Stimulated activated CD4-positive, alpha-beta T cell treated with anti-CD3 and anti-CD28 coated beads, Interleukin-4, amount 100 ng/mL, for 48 hours (primary cell): ENCODE measurements at regions not wholly inside any gene's neighbourhood (a gene's known extent, or its start where the extent isn't known, plus 50 kb on each side); places are given as distances from the start of the nearest gene placed in this dataset.

Experiments
- DNase-seq, 2 donors: peaks; one replicate each; pipeline ENCODE4 v3.0.0-alpha.2; 2020; ENCODE audit warnings: low read depth in 2 of 2

- DNase-seq, result no peak
These were observed 332.0 kb upstream of the SLCO3A1 start for GRCh38 chr15:91521548-91521947.

GRCh38 chr15:91521996-91522395 is 331.5 kb upstream of the SLCO3A1 start:
- no peak for DNase-seq

GRCh38 chr15:91522605-91523332 is 330.7 kb upstream of the SLCO3A1 start:
- DNase-seq, result no peak

GRCh38 chr15:91523596-91523995 is 329.9 kb upstream of the SLCO3A1 start:
- DNase-seq, result no peak

- DNase-seq, result no peak
These were observed 329.0 kb upstream of the SLCO3A1 start for GRCh38 chr15:91524534-91524933.

DNA sequence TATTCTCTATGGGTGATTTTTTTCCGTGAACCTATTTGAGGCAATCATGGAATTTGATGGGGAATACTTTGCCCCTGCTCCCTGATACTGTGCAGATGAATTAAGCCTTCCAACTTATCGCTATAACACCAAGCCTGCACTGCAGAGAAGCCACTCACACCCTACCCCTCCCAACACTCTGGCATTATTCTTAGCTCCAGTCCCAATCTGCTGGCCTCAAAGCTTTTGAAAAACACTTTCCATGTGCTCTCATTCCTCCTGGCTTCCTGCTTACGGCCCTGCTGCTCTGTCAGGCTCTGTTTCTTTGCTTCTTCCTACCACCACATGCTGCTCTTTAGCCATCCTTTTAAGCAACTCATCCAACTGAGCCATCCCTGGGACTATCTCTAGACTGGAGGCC is 327.8 kb upstream of the SLCO3A1 start:
- no peak for DNase-seq

DNA sequence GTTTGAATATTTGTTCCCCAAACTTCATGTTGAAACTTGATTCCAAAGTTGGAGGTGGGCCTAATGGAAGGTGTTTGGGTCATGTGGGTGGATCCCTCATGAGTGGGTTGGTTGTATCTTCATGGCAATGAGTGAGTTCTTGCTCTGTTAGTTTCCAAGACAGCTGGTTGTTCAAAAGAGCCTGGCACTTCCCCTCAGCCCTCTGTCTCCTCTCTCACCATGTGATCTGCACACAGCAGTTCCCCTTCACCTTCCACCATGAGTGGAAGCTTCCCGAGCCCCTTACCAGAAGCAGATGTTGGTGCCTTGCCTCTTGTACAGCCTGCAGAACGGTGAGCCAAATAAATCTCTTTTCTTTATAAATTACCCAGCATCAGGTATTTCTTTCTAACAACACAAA is 327.1 kb upstream of the SLCO3A1 start:
- no peak for DNase-seq

DNA sequence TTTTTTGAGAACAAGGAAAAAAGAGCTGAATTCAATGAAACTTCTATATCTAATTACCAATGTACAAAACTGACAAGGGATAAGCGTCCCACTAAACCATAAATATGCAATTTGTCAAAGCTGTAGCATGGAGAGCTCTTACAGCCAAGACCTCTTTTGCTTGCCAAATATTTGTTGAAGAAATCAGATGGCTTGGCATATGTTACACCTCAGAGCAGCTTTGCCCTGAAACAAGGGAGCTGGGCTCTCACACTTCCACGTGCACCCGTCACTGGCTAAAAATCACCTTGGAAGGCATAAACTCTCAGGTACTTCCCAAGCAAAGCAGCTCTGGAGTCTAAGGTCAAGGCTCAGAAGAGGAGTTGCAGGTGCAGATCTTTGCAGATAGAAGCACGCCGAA is 324.7 kb upstream of the SLCO3A1 start:
- no peak for DNase-seq

DNA sequence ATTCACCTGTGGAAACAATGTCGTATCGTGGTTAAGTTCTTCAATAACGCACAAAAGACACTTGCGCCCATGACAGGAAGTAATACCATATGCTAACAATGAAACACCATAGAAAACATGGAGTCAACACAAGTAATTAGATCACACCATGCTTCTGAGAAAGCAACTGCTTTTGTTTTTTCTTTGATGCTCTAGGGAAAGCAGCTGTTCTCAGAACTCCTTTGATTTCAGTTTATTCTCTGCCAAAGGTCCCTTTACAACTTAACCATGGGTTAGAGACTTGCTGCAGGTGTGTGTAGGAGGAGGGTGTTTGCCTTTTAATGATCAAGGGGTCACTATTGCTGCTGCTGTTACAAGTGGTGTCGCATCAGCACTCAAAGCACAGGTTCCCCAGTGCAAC is 324.0 kb upstream of the SLCO3A1 start:
- no peak for DNase-seq

- no peak for DNase-seq
These were observed 323.2 kb upstream of the SLCO3A1 start for GRCh38 chr15:91530279-91530678.

GRCh38 chr15:91530956-91531582 is 322.4 kb upstream of the SLCO3A1 start:
- DNase-seq, result no peak

GRCh38 chr15:91534235-91534634 is 319.3 kb upstream of the SLCO3A1 start:
- no peak for DNase-seq

- no peak for DNase-seq
These were observed 318.5 kb upstream of the SLCO3A1 start for GRCh38 chr15:91534976-91535375.

GRCh38 chr15:91535856-91536500 is 317.5 kb upstream of the SLCO3A1 start:
- DNase-seq, result no peak

DNA sequence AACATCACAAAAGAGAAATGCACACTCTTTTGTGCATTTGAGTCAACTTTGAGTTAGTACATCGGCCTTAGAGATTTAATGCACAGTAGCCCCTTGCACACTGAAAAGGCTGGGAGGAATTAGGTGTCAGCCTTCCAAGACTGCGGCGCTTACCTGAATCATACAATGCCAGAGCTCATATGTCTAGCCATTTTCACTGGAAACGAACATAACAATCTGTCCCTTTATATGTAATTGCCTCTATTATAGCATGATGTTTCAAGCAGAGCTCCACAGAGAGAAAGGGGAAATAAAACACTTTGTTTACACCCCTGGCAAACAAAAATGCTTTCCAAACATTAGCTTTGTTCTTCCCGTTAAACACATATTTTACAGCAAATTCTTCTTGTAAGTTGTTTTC is 315.7 kb upstream of the SLCO3A1 start:
- DNase-seq, result no peak

DNA sequence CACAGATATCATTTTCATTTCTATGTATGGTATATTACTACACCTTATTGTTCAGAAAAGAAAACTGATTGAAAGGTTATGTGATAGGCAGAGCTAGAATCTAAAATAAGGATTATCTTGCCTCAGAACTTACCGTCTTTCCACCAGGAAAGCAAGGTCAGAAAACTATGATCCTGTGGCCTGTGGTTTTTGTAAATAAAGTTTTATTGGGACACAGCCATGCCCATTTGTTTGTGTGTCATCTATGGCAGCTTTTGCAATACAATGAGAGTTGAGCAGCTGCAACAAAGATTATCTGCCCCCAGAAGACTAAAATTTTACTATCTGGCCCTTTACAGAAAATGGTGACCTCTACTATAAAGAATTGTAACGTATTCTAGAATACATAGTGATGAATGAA is 314.7 kb upstream of the SLCO3A1 start:
- DNase-seq, result no peak

- DNase-seq, result no peak
These were observed 312.2 kb upstream of the SLCO3A1 start for GRCh38 chr15:91541286-91541685.

DNA sequence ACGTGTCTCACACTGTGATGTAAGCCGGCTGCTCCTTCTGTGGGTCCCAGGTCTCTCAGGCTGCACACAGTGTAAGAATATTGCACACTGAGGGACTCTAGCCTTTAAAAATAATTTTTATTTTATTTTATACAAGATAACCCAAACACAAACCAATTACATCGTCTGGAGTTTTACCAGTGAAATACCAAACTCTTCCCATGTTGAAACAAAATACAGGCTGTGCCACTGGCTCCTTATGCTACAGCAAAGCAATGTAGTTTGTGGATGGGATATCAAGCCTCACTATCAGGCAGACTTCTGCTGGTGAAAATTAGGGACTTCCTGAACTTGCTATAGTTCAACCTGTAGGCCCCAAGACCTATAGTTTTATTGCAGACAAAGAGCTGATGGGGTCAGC is 311.3 kb upstream of the SLCO3A1 start:
- no peak for DNase-seq

DNA sequence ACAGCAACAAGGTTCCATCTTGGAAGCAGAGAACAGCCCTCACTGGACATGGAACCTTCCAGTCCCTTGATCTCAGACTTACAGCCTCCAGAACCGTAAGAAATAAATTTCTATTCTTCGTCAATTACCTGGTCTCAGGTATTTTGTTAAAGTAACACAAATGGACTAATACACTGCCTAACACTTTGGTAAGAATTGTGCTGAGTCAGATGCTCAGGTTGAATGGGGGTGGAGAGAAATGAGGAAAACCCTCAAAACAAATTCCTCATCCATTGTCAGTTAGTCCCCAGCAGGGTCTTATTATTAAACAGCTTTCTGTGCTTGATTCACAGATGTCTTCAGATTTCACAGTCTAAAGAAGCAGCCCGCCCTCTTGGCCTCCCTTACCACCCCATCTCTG is 306.2 kb upstream of the SLCO3A1 start:
- DNase-seq, result no peak

- no peak for DNase-seq
These were observed 305.0 kb upstream of the SLCO3A1 start for GRCh38 chr15:91548549-91548948.

DNA sequence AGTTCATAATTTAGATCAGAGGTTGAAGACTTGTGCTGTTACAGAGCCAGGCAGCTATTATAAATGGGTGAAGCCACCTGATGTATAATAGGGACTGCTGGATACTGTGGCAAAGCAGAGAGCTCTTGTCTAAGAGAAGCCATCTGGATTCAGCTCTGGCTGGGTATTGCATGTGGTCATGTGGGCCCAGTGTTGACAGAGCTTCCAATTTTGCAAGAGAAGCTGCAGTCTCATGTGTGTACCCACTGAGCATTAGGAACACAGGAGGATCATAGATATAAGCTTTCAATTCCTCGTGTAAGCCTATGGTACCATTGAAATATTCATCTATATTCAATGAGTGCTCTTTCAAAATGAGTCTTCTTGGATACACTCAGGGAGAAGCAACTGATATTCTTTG is 303.9 kb upstream of the SLCO3A1 start:
- DNase-seq, result no peak

DNA sequence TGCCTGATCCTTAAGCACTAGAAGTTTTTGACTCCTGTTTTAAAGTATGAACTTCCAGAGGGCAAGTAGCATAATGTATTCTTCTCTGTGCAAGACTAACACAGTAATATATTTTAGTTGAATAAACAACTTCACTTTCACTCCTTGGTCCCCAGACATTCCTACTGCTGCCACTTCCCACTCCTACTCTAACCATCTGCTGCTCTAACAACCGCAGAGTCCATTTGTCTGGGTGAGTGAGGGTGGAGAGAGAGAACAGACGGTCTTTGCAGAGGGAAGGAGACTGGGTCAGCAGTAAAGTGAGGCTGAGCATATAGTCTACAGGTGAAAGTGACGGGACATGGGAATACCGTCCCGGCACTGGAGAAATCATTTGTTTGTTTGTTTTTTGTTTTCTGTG is 301.0 kb upstream of the SLCO3A1 start:
- no peak for DNase-seq

GRCh38 chr15:91553196-91553854 is 300.2 kb upstream of the SLCO3A1 start:
- no peak for DNase-seq
